NCI-H446 treated with DMSO at 0.1 percent for 48 hours (cell line): ENCODE measurements at regions not wholly inside any gene's neighbourhood (a gene's known extent, or its start where the extent isn't known, plus 50 kb on each side); places are given as distances from the start of the nearest gene placed in this dataset.

Source experiments
- DNase-seq: peaks from one replicate; lab custom pipeline; 2025; lab: John Stamatoyannopoulos, UW

- DNase-seq = no peak
Observed at GRCh38 chr2:129437725-129438124, 541.7 kb upstream of the RAB6C start.

- DNase-seq = no peak
Observed at GRCh38 chr2:129438501-129439057, 540.9 kb upstream of the RAB6C start.

- no peak for DNase-seq
Observed at GRCh38 chr2:129439406-129440302, 539.8 kb upstream of the RAB6C start.

- no peak for DNase-seq
Observed at GRCh38 chr2:129441610-129442009, 537.9 kb upstream of the RAB6C start.

- no peak for DNase-seq
Observed at GRCh38 chr2:129443235-129443864, 536.1 kb upstream of the RAB6C start.

GRCh38 chr2:129443865-129444739 is 535.4 kb upstream of the RAB6C start:
- no peak for DNase-seq

- no peak for DNase-seq
Observed at GRCh38 chr2:129444751-129445150, 534.7 kb upstream of the RAB6C start.

GRCh38 chr2:129456691-129457090 is 522.8 kb upstream of the RAB6C start:
- no peak for DNase-seq

GRCh38 chr2:129457277-129457818 is 522.1 kb upstream of the RAB6C start:
- DNase-seq = no peak

- DNase-seq = no peak
Observed at GRCh38 chr2:129458006-129458405, 521.5 kb upstream of the RAB6C start.

- DNase-seq = no peak
Observed at GRCh38 chr2:129458436-129458835, 521.0 kb upstream of the RAB6C start.

GRCh38 chr2:129459200-129459876 is 520.1 kb upstream of the RAB6C start:
- no peak for DNase-seq

- DNase-seq = no peak
Observed at GRCh38 chr2:129459881-129460280, 519.6 kb upstream of the RAB6C start.

GRCh38 chr2:129460299-129461198 is 518.9 kb upstream of the RAB6C start:
- DNase-seq = no peak

- DNase-seq = no peak
Observed at GRCh38 chr2:129462349-129462748, 517.1 kb upstream of the RAB6C start.

- DNase-seq = no peak
Observed at GRCh38 chr2:129462967-129463366, 516.5 kb upstream of the RAB6C start.

GRCh38 chr2:129464036-129464435 is 515.4 kb upstream of the RAB6C start:
- DNase-seq = no peak

- DNase-seq = no peak
Observed at GRCh38 chr2:129464631-129465030, 514.8 kb upstream of the RAB6C start.

GRCh38 chr2:129465045-129465444 is 514.4 kb upstream of the RAB6C start:
- no peak for DNase-seq

- no peak for DNase-seq
Observed at GRCh38 chr2:129466389-129466788, 513.1 kb upstream of the RAB6C start.
